Sigmoid colon (tissue), 6 donors: ENCODE measurements at regions not wholly inside any gene's neighbourhood (a gene's known extent, or its start where the extent isn't known, plus 50 kb on each side); places are given as distances from the start of the nearest gene placed in this dataset.

Experiments
- DNase-seq: peaks from one replicate; pipeline ENCODE4 v3.0.0-alpha.2; 2019
- H3K27ac ChIP-seq, 4 donors: fragments of 200-600 bp; sonication (generic); one replicate each; pipeline ENCODE4 v1.5.1; 2016 to 2019; ENCODE audit warnings: mild to moderate bottlenecking in 1 of 4
- H3K27me3 ChIP-seq, 3 donors: fragments of 200-600 bp; sonication (generic); one replicate each; pipeline ENCODE4 v1.5.1; 2019; ENCODE audit warnings: mild to moderate bottlenecking in 1 of 3
- H3K36me3 ChIP-seq, 4 donors: fragments of 200-600 bp; sonication (generic); one replicate each; pipeline ENCODE4 v1.5.1; 2016 to 2019
- H3K4me1 ChIP-seq, 4 donors: fragments of 200-600 bp; sonication (generic); one replicate each; pipeline ENCODE4 v1.5.1; 2017 to 2019
- H3K4me3 ChIP-seq, 4 donors: fragments of 200-600 bp; sonication (generic); one replicate each; pipeline ENCODE4 v1.5.1; 2017 to 2019; ENCODE audit warnings: mild to moderate bottlenecking in 2 of 4, moderate library complexity in 1 of 4
- H3K9me3 ChIP-seq, 4 donors: fragments of 200-600 bp in 3 of 4; sonication (generic) in 3 of 4; one replicate each; pipeline versions ENCODE4 v1.5.1 to v1.6.1; 2013 to 2019
- CTCF ChIP-seq, 4 experiments: fragments of 450-650 bp in 3 of 4; fragments of 200-600 bp in 1 of 4; IDR thresholded peaks; one replicate each; pipeline ENCODE4 v1.5.1; 2016 to 2019; ENCODE audit warnings: antibody characterized with exemption in 4 of 4, mild to moderate bottlenecking in 3 of 4, moderate library complexity in 2 of 4
- EP300 ChIP-seq, 4 donors: sonication (generic); formaldehyde crosslinking; IDR thresholded peaks; one replicate each; pipeline ENCODE4 v1.6.1; 2017; ENCODE audit warnings: antibody characterized with exemption in 4 of 4
- POLR2A ChIP-seq, 2 donors: fragments of 450-650 bp; IDR thresholded peaks; one replicate each; pipeline ENCODE4 v1.6.1; 2016; ENCODE audit warnings: antibody characterized with exemption in 2 of 2, mild to moderate bottlenecking in 2 of 2, moderate library complexity in 2 of 2
- POLR2AphosphoS5 ChIP-seq, 4 donors: sonication (generic); formaldehyde crosslinking; IDR thresholded peaks; one replicate each; pipeline ENCODE4 v1.6.1; 2017; ENCODE audit warnings: antibody characterized with exemption in 4 of 4
- WGBS, 2 donors: extraction: QIAGEN DNeasy Blood & Tissue Kit; methylation state at CpG; one replicate each; pipeline ENCODE4 v1.1.7; 2013; 5-methylcytosine and 5-hydroxymethylcytosine counted together
- intact Hi-C: fragments of 100-400 bp; cut with DNase I; formaldehyde crosslinking; loops from one replicate; pipeline ENCODE4 v1.15.1; 2023
- donor health status: healthy with polysubstance abuse.
- donor health status: healthy.

GRCh38 chr20:60352596-60352995, 394.4 kb downstream of the CDH26 start:
- Histone ChIP-seq H3K27ac (no peak overlapping the region), H3K4me1 (no peaks in the 10 kb centered on the region), H3K4me3 (no peak overlapping the region), H3K9me3 (no peaks in the 10 kb centered on the region), H3K27me3 (no peaks in the 10 kb centered on the region), H3K36me3 (no peaks in the 10 kb centered on the region)
- DNase-seq, result no peak
- 85 to 90% methylated on average over 6 of the region's 6 CpGs for WGBS, 2 donors
- TF ChIP-seq CTCF (IDR thresholded peaks at IDR 0.05) (no peak), POLR2A (IDR thresholded peaks at IDR 0.05) (no peak), POLR2AphosphoS5 (IDR thresholded peaks at IDR 0.05) (no peak), EP300 (IDR thresholded peaks at IDR 0.05) (no peak)
- intact Hi-C loops, result no loop called here

GRCh38 chr20:60354024-60354580, 395.9 kb downstream of the CDH26 start:
- intact Hi-C loops, result no loop called here
- Histone ChIP-seq H3K27ac (no peak overlapping the region), H3K9me3 (no peaks in the 10 kb centered on the region), H3K4me3 (no peak overlapping the region), H3K27me3 (no peaks in the 10 kb centered on the region), H3K4me1 (no peaks in the 10 kb centered on the region), H3K36me3 (no peaks in the 10 kb centered on the region)
- no peak for DNase-seq
- TF ChIP-seq EP300 (IDR thresholded peaks at IDR 0.05) (no peak), POLR2A (IDR thresholded peaks at IDR 0.05) (no peak), CTCF (IDR thresholded peaks at IDR 0.05) (no peak), POLR2AphosphoS5 (IDR thresholded peaks at IDR 0.05) (no peak)
- 38 to 68% methylated on average over 5 of the region's 5 CpGs for WGBS, 2 donors

- Histone ChIP-seq H3K27ac (no peak overlapping the region), H3K27me3 (no peaks in the 10 kb centered on the region), H3K4me3 (no peak overlapping the region), H3K4me1 (no peaks in the 10 kb centered on the region), H3K36me3 (no peaks in the 10 kb centered on the region), H3K9me3 (no peaks in the 10 kb centered on the region)
- 84% methylated on average over 4 of the region's 4 CpGs for WGBS, 2 donors
- intact Hi-C loops, result no loop called here
- TF ChIP-seq EP300 (IDR thresholded peaks at IDR 0.05) (no peak), POLR2AphosphoS5 (IDR thresholded peaks at IDR 0.05) (no peak), CTCF (IDR thresholded peaks at IDR 0.05) (no peak), POLR2A (IDR thresholded peaks at IDR 0.05) (no peak)
- no peak for DNase-seq
These were observed 399.9 kb downstream of the CDH26 start for GRCh38 chr20:60358101-60358500.

GRCh38 chr20:60359010-60359409, 400.8 kb downstream of the CDH26 start:
- Histone ChIP-seq H3K9me3 (no peaks in the 10 kb centered on the region), H3K4me3 (no peak overlapping the region), H3K36me3 (no peaks in the 10 kb centered on the region), H3K27ac (no peak overlapping the region), H3K27me3 (no peaks in the 10 kb centered on the region), H3K4me1 (no peaks in the 10 kb centered on the region)
- intact Hi-C loops, result no loop called here
- WGBS, 2 donors, result 93 to 96% methylated on average over 5 of the region's 5 CpGs
- DNase-seq, result no peak
- TF ChIP-seq POLR2A (IDR thresholded peaks at IDR 0.05), result no peak
- TF ChIP-seq EP300 (IDR thresholded peaks at IDR 0.05), result no peak
- TF ChIP-seq CTCF (IDR thresholded peaks at IDR 0.05), result no peak
- TF ChIP-seq POLR2AphosphoS5 (IDR thresholded peaks at IDR 0.05), result no peak

- DNase-seq, result no peak
- WGBS, 2 donors, result 72 to 74% methylated on average over 10 of the region's 10 CpGs
These were observed 403.7 kb downstream of the CDH26 start for GRCh38 chr20:60361761-60362395.

More at GRCh38 chr20:60361761-60362395, 403.7 kb downstream of the CDH26 start:
- H3K27me3 ChIP-seq, result no peaks in the 10 kb centered on the region
- intact Hi-C loops, result no loop called here
- no peak for TF ChIP-seq CTCF (IDR thresholded peaks at IDR 0.05)
- TF ChIP-seq POLR2A (IDR thresholded peaks at IDR 0.05), result no peak
- no peak for TF ChIP-seq EP300 (IDR thresholded peaks at IDR 0.05)
- no peak for TF ChIP-seq POLR2AphosphoS5 (IDR thresholded peaks at IDR 0.05)
- no peaks in the 10 kb centered on the region for H3K4me1 ChIP-seq
- H3K9me3 ChIP-seq, result no peaks in the 10 kb centered on the region
- H3K27ac ChIP-seq, result no peak overlapping the region
- no peaks in the 10 kb centered on the region for H3K36me3 ChIP-seq
- H3K4me3 ChIP-seq, result no peak overlapping the region
